Psoas muscle (tissue), 7 donors: ENCODE measurements at regions not wholly inside any gene's neighbourhood (a gene's known extent, or its start where the extent isn't known, plus 50 kb on each side); places are given as distances from the start of the nearest gene placed in this dataset.

Experiments
- ATAC-seq, 4 donors: fragments of 200-7000 bp; cut with Tn5 transposase; one replicate each; pipeline ENCODE4 v1.9.1; 2020; ENCODE audit warnings: moderate library complexity in 3 of 4, mild to moderate bottlenecking in 2 of 4
- DNase-seq, 2 donors: peaks; one replicate each; pipeline ENCODE4 v3.0.0-alpha.2; 2020
- H3K27ac ChIP-seq: fragments of 200-600 bp; one replicate; pipeline ENCODE4 v1.8.0; 2022
- H3K27me3 ChIP-seq, 3 donors: fragments of 200-600 bp in 1 of 3; one replicate each; pipeline versions ENCODE4 v1.6.1 to v1.8.0; 2013 to 2022; ENCODE audit warnings: low read length in 2 of 3, mild to moderate bottlenecking in 2 of 3, moderate library complexity in 1 of 3; ENCODE audit not compliant: insufficient read depth in 3 of 3
- H3K36me3 ChIP-seq, 2 donors: fragments of 200-600 bp in 1 of 2; one replicate each; pipeline versions ENCODE4 v1.6.1 to v1.8.0; 2013 to 2022; ENCODE audit warnings: low read depth in 1 of 2, mild to moderate bottlenecking in 1 of 2, moderate library complexity in 1 of 2; ENCODE audit not compliant: insufficient read depth in 1 of 2
- H3K4me1 ChIP-seq: fragments of 200-600 bp; one replicate; pipeline ENCODE4 v1.8.0; 2022
- H3K4me3 ChIP-seq: fragments of 200-600 bp; one replicate; pipeline ENCODE4 v1.8.0; 2022; ENCODE audit warnings: mild to moderate bottlenecking
- H3K9me3 ChIP-seq: fragments of 200-600 bp; one replicate; pipeline ENCODE4 v1.8.0; 2022
- CTCF ChIP-seq: fragments of 200-600 bp; IDR thresholded peaks from one replicate; pipeline ENCODE4 v1.8.0; 2022; ENCODE audit warnings: antibody characterized with exemption
- WGBS, 3 donors: extraction: QIAGEN DNeasy Blood & Tissue Kit; methylation state at CpG; one replicate each; pipeline versions ENCODE4 v1.1.6 to v1.1.7; 2013; 5-methylcytosine and 5-hydroxymethylcytosine counted together
- intact Hi-C, 2 donors: fragments of 100-400 bp; cut with DNase I; formaldehyde crosslinking; loops; one replicate each; pipeline versions ENCODE4 v1.11.0 to v1.14.2; 2022
- donor health status: healthy with polysubstance abuse.
- donor health status: DM: no; HTN: no; CAD: no; lungs with moderate emphysema.
- donor health status: Bipolar disorder and iron deficiency.
- donor health status: healthy.
- donor health status: DM: yes; HTN: yes; CAD: no.
- donor health status: DM: no; HTN: no; CAD: no.
- donor health status: DM: yes; HTN: yes; CAD: no.

- ATAC-seq (no peak), DNase-seq (no peak)
- Histone ChIP-seq H3K4me3 (no peak overlapping the region), H3K36me3 (no peaks in the 10 kb centered on the region), H3K27me3 (no peaks in the 10 kb centered on the region), H3K4me1 (peaks cover 34% of the 10 kb centered on the region), H3K27ac (no peak overlapping the region), H3K9me3 (no peaks in the 10 kb centered on the region)
- intact Hi-C loops, result loop anchor here in 1 of 2 donors (5.0 to 10.0 kb wide), 2 partner anchors 185 to 307 kb away; no protein-coding TSS in a partner anchor
- WGBS, 3 donors, result 91 to 100% (median 94%) methylated on average over 1 of the region's 1 CpG
- TF ChIP-seq CTCF, result no peak
Observed at GRCh38 chr1:56069824-56070223, 509.5 kb downstream of the PLPP3 start.

DNA sequence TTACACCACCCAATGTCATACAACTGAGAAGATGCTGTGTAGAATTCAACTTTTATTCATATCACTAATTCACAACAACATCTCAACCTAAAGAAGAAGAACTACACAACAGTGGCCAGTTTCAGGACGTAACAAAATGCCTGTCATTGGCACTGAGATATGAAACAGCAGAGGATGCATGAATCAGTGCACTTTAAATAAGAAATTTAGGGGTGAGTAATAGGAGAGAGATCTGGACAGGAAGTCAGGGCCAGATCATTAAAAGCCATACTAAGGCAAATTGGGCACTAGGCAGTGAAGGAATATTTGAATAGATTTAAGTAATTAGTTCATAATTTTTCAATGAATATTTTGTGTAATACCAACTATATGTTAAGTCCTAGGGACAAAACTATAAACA, 510.5 kb downstream of the PLPP3 start:
- Histone ChIP-seq H3K9me3 (no peaks in the 10 kb centered on the region), H3K27ac (peak overlapping the region; percentile 6), H3K4me1 (peaks cover 25% of the 10 kb centered on the region), H3K27me3 (no peaks in the 10 kb centered on the region), H3K4me3 (no peak overlapping the region), H3K36me3 (no peaks in the 10 kb centered on the region)
- 34 to 50% (median 35%) methylated on average over 1 of the region's 1 CpG for WGBS, 3 donors
- ATAC-seq (peak; percentile 32 to 65 (median 60)), DNase-seq (no peak)
- intact Hi-C loops, result no loop called here
- no peak for TF ChIP-seq CTCF

- Histone ChIP-seq H3K36me3 (no peaks in the 10 kb centered on the region), H3K9me3 (no peaks in the 10 kb centered on the region), H3K4me1 (peaks cover 18% of the 10 kb centered on the region), H3K27me3 (no peaks in the 10 kb centered on the region), H3K27ac (no peak overlapping the region), H3K4me3 (no peak overlapping the region)
- no peak for TF ChIP-seq CTCF
- intact Hi-C loops, result no loop called here
- DNase-seq (no peak), ATAC-seq (no peak)
- 88 to 90% (median 90%) methylated on average over 6 of the region's 6 CpGs for WGBS, 3 donors
Observed at GRCh38 chr1:56068210-56068609, 511.2 kb downstream of the PLPP3 start.

DNA sequence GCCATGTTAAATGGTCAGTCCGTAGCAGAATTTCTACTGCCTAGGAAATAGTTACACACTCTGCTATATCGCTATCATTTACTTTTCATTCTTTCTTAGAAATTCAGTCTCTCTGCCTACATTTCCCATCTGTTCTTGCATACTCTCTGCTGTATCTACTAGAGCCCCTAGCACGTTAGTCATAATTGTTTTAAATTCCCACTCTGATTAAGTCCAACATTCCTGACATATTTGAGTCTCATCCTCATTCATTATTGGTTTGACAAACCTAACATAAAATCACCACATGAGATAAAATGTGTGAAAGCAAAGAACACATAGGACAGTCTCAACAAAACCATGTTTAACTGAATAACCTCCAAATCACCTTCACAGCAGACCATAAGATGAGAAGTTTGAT, 513.6 kb downstream of the PLPP3 start:
- intact Hi-C loops, result no loop called here
- Histone ChIP-seq H3K4me3 (no peak overlapping the region), H3K27ac (no peak overlapping the region)

More for the DNA sequence above, 513.6 kb downstream of the PLPP3 start:
- Histone ChIP-seq H3K4me1 (peaks cover 8% of the 10 kb centered on the region), H3K36me3 (no peaks in the 10 kb centered on the region), H3K27me3 (no peaks in the 10 kb centered on the region), H3K9me3 (no peaks in the 10 kb centered on the region)
- no peak for TF ChIP-seq CTCF
- no peak for ATAC-seq
- no peak for DNase-seq
- 62 to 83% (median 72%) methylated on average over 3 of the region's 3 CpGs for WGBS, 3 donors
